Keratinocyte (primary cell): ENCODE measurements at regions not wholly inside any gene's neighbourhood (a gene's known extent, or its start where the extent isn't known, plus 50 kb on each side); places are given as distances from the start of the nearest gene placed in this dataset.

Source experiments
- DNase-seq: peaks from one replicate; pipeline ENCODE4 v3.0.0-alpha.2; 2011; ENCODE audit warnings: low read depth, missing footprints, low spot score
- FAIRE-seq: peaks from 2 replicates; lab custom pipeline; 2011; peaks lifted over from hg19 to GRCh38; lab: Jason Lieb, UNC
- H2AFZ ChIP-seq: 2 replicates; pipeline ENCODE4 v1.6.0; 2012; ENCODE audit warnings: low read length, control low read depth, inconsistent platforms; ENCODE audit not compliant: control insufficient read depth
- H3K27ac ChIP-seq: 2 replicates; pipeline ENCODE4 v1.5.1; 2011; ENCODE audit warnings: low read length; ENCODE audit not compliant: control insufficient read depth, insufficient read depth
- H3K27me3 ChIP-seq: 3 replicates; pipeline ENCODE4 v1.6.0; 2011; ENCODE audit warnings: low read length; ENCODE audit not compliant: control insufficient read depth, insufficient read depth; ENCODE audit errors: extremely low read depth
- H3K36me3 ChIP-seq, 2 experiments: 2 replicates in 1 of 2; 3 replicates in 1 of 2; pipeline ENCODE4 v1.5.1; 2011; ENCODE audit warnings: low read length in 2 of 2, mild to moderate bottlenecking in 1 of 2; ENCODE audit not compliant: control insufficient read depth in 2 of 2, insufficient read depth in 2 of 2; ENCODE audit errors: extremely low read depth in 1 of 2
- H3K4me1 ChIP-seq: 3 replicates; pipeline ENCODE4 v1.5.1; 2011; ENCODE audit warnings: low read length; ENCODE audit not compliant: control insufficient read depth, insufficient read depth; ENCODE audit errors: extremely low read depth
- H3K4me2 ChIP-seq: 3 replicates; pipeline ENCODE4 v1.6.0; 2011; ENCODE audit warnings: low read depth, low read length; ENCODE audit not compliant: control insufficient read depth, insufficient read depth; ENCODE audit errors: extremely low read depth
- H3K4me3 ChIP-seq, 3 experiments: fragments of 200-600 bp in 1 of 3; sonication (generic) in 1 of 3; 2 replicates in 2 of 3; 3 replicates in 1 of 3; pipeline ENCODE4 v1.5.1; 2011 to 2016; ENCODE audit warnings: low read length in 3 of 3, mild to moderate bottlenecking in 3 of 3, control low read depth in 2 of 3, inconsistent platforms in 1 of 3, low read depth in 1 of 3, mixed read lengths in 1 of 3, mixed run types in 1 of 3, moderate library complexity in 1 of 3; ENCODE audit not compliant: control insufficient read depth in 2 of 3, insufficient read depth in 2 of 3; ENCODE audit errors: extremely low read depth in 1 of 3
- H3K79me2 ChIP-seq: 2 replicates; pipeline ENCODE4 v1.6.0; 2012; ENCODE audit warnings: low read length; ENCODE audit not compliant: control insufficient read depth, insufficient read depth
- H3K9ac ChIP-seq: 3 replicates; pipeline ENCODE4 v1.6.0; 2011; ENCODE audit warnings: low read length; ENCODE audit not compliant: control insufficient read depth, insufficient read depth; ENCODE audit errors: extremely low read depth
- H3K9me1 ChIP-seq: 3 replicates; pipeline ENCODE4 v1.6.0; 2011; ENCODE audit warnings: low read length; ENCODE audit not compliant: control insufficient read depth, insufficient read depth; ENCODE audit errors: extremely low read depth
- H3K9me3 ChIP-seq: 2 replicates; pipeline ENCODE4 v1.5.1; 2012; ENCODE audit warnings: low read depth, low read length; ENCODE audit not compliant: control insufficient read depth
- H4K20me1 ChIP-seq: 3 replicates; pipeline ENCODE4 v1.6.0; 2011; ENCODE audit warnings: low read length; ENCODE audit not compliant: control insufficient read depth, insufficient read depth; ENCODE audit errors: extremely low read depth
- CTCF ChIP-seq, 3 experiments: IDR thresholded peaks in 1 of 3; conservative IDR thresholded peaks in 1 of 3; optimal IDR thresholded peaks in 1 of 3; 2 replicates in 2 of 3; 3 replicates in 1 of 3; pipeline versions ENCODE3 to v1.5.1; 2011; ENCODE audit warnings: low read length in 3 of 3, mild to moderate bottlenecking in 3 of 3, moderate library complexity in 2 of 3, control low read depth in 1 of 3, inconsistent platforms in 1 of 3; ENCODE audit not compliant: insufficient read depth in 2 of 3; ENCODE audit errors: extremely low read depth in 1 of 3
- EZH2 ChIP-seq: IDR thresholded peaks from one replicate; pipeline ENCODE4 v1.6.1; 2012; ENCODE audit warnings: inconsistent platforms, mild to moderate bottlenecking, low read length, moderate library complexity
- dilution Hi-C: fragments of 300-500 bp; cut with MboI; formaldehyde crosslinking; loops from one replicate; pipeline ENCODE4 v1.7.0; 2020; ENCODE audit warnings: low sequenced_read_pairs; ENCODE audit not compliant: extremely low pct_ligation_motif_present

GRCh38 chr2:35933031-35933430 is 422.5 kb upstream of the CRIM1 start:
- H3K36me3 ChIP-seq = no peaks in the 10 kb centered on the region
- no peaks in the 10 kb centered on the region for H4K20me1 ChIP-seq
- no peaks in the 10 kb centered on the region for H3K4me1 ChIP-seq
- H2AFZ ChIP-seq = no peak overlapping the region
- DNase-seq (no peak), FAIRE-seq (no peak)
- H3K9ac ChIP-seq = no peak overlapping the region
- dilution Hi-C loops = no loop called here
- no peak overlapping the region for H3K27ac ChIP-seq
- no peak overlapping the region for H3K4me2 ChIP-seq
- TF ChIP-seq EZH2 (no peak), CTCF (optimal IDR thresholded peaks at IDR 0.05 in 1 of 3, IDR thresholded peaks at IDR 0.05 in 1 of 3, conservative IDR thresholded peaks at IDR 0.05 in 1 of 3; ENCODE audit: extremely low read depth in 1 of 3, insufficient read depth in 2 of 3, low read length in 3 of 3) (no peak)
- no peaks in the 10 kb centered on the region for H3K9me3 ChIP-seq
- H3K79me2 ChIP-seq = no peaks in the 10 kb centered on the region
- no peaks in the 10 kb centered on the region for H3K27me3 ChIP-seq
- no peak overlapping the region for H3K4me3 ChIP-seq
- no peaks in the 10 kb centered on the region for H3K9me1 ChIP-seq

GRCh38 chr2:35932276-35932963 is 423.2 kb upstream of the CRIM1 start:
- no peak overlapping the region for H3K27ac ChIP-seq
- H3K9me1 ChIP-seq = no peaks in the 10 kb centered on the region
- no peak overlapping the region for H3K9ac ChIP-seq
- no peak for DNase-seq
- H3K4me3 ChIP-seq = no peak overlapping the region
- H3K27me3 ChIP-seq = no peaks in the 10 kb centered on the region
- H3K4me1 ChIP-seq = no peaks in the 10 kb centered on the region
- no peaks in the 10 kb centered on the region for H3K79me2 ChIP-seq
- no peaks in the 10 kb centered on the region for H4K20me1 ChIP-seq
- no peak for TF ChIP-seq CTCF (optimal IDR thresholded peaks at IDR 0.05 in 1 of 3, IDR thresholded peaks at IDR 0.05 in 1 of 3, conservative IDR thresholded peaks at IDR 0.05 in 1 of 3; ENCODE audit: extremely low read depth in 1 of 3, insufficient read depth in 2 of 3, low read length in 3 of 3)
- no peak for TF ChIP-seq EZH2
- H3K4me2 ChIP-seq = no peak overlapping the region
- dilution Hi-C loops = no loop called here
- no peak for FAIRE-seq
- no peak overlapping the region for H2AFZ ChIP-seq
- H3K36me3 ChIP-seq = no peaks in the 10 kb centered on the region
- no peaks in the 10 kb centered on the region for H3K9me3 ChIP-seq
